ENCODE measurements at regions not wholly inside any gene's neighbourhood (a gene's known extent, or its start where the extent isn't known, plus 50 kb on each side); places are given as distances from the start of the nearest gene placed in this dataset.

- Histone ChIP-seq H3K27me3 (no peaks in the 10 kb centered on the region), H3K27ac (no peak overlapping the region), H3K36me3 (no peaks in the 10 kb centered on the region), H3K4me1 (ENCODE audit: low read depth) (no peaks in the 10 kb centered on the region), H3K9me3 (ENCODE audit: low read depth) (no peaks in the 10 kb centered on the region), H3K4me3 (no peak overlapping the region)
- TF ChIP-seq, protein P1, sequence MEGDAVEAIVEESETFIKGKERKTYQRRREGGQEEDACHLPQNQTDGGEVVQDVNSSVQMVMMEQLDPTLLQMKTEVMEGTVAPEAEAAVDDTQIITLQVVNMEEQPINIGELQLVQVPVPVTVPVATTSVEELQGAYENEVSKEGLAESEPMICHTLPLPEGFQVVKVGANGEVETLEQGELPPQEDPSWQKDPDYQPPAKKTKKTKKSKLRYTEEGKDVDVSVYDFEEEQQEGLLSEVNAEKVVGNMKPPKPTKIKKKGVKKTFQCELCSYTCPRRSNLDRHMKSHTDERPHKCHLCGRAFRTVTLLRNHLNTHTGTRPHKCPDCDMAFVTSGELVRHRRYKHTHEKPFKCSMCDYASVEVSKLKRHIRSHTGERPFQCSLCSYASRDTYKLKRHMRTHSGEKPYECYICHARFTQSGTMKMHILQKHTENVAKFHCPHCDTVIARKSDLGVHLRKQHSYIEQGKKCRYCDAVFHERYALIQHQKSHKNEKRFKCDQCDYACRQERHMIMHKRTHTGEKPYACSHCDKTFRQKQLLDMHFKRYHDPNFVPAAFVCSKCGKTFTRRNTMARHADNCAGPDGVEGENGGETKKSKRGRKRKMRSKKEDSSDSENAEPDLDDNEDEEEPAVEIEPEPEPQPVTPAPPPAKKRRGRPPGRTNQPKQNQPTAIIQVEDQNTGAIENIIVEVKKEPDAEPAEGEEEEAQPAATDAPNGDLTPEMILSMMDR (IDR thresholded peaks at IDR 0.05; ENCODE audit: low read depth, low read length) = no peak
- DNase-seq (ENCODE audit: low read depth in 1 of 2, low spot score in 1 of 2) = no peak
Observed at GRCh38 chr22:48682504-48682903, 1145.2 kb downstream of the BRD1 start.

DNA sequence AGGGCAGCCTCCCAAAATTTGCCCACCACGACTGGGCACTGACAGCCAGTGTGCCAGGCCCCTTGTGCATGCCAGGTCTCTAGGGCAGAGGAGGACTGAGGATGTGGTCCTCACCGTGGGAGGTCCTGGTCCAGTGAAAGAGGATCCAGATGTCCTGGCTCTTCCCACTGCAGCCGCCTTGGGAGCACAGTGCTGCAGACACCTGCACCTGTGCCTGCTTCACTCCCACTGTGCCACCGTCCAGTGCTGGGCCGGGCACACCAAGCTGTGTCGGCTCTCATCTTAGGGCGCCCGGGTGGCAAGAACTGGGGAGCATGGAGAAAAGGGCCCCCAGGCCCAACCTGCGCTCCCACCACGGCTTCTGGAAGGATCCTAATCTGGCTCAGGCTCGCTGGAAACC, 1147.1 kb downstream of the BRD1 start:
- Histone ChIP-seq H3K36me3 (no peaks in the 10 kb centered on the region), H3K27me3 (no peaks in the 10 kb centered on the region), H3K4me1 (ENCODE audit: low read depth) (no peaks in the 10 kb centered on the region), H3K27ac (no peak overlapping the region), H3K4me3 (no peak overlapping the region), H3K9me3 (ENCODE audit: low read depth) (no peaks in the 10 kb centered on the region)
- DNase-seq (ENCODE audit: low read depth in 1 of 2, low spot score in 1 of 2) = no peak
- TF ChIP-seq, protein P1 (IDR thresholded peaks at IDR 0.05; ENCODE audit: low read depth, low read length) = no peak

DNA sequence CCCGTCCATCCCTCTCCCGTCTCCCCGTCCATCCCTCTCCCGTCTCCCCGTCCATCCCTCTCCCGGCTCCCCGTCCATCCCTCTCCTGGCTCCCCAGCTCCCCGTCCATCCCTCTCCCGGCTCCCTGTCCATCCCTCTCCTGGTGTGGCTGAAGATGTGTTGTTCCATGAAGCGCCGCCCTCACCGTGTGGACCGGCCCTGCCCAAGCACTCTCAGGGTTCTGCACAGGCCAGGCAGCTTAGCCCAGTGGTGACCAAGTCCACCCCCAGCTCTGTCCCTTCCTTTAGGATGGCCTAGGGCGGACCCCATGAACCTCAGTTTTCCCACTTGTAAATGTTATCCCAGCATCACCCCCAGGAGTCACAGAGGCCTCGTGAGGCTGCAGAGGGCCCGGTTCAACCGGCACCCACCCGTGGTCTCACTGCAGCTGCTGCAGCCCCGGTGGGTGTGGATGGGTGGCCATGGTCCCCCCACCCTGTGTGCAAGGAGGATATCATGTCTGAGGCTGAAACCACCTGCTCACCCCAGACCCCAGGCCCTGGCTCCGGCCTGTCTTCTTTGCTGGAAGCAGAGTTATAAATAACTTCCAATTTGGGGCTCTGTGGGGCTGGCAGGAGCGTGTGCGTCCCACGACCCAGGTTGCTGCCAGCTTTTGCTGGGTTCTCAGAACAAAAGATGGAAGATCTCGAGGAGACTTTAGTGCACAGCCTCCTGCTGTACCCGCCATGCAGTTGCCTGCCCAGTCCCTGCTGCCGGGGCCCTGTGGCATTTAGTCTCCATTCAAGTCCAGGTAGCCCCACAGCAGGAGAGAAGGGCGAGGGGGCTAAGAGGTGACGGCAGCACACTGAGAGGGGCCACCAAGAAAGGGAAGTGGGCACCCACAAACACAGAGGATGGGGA, 1147.8 kb downstream of the BRD1 start:
- no peaks in the 10 kb centered on the region for H3K4me1 ChIP-seq (ENCODE audit: low read depth)
- no peaks in the 10 kb centered on the region for H3K36me3 ChIP-seq
- DNase-seq (ENCODE audit: low read depth in 1 of 2, low spot score in 1 of 2) = no peak
- no peaks in the 10 kb centered on the region for H3K9me3 ChIP-seq (ENCODE audit: low read depth)
- H3K27me3 ChIP-seq = no peaks in the 10 kb centered on the region
- H3K27ac ChIP-seq = no peak overlapping the region
- TF ChIP-seq, protein P1 (IDR thresholded peaks at IDR 0.05; ENCODE audit: low read depth, low read length) = no peak
- no peak overlapping the region for H3K4me3 ChIP-seq

DNA sequence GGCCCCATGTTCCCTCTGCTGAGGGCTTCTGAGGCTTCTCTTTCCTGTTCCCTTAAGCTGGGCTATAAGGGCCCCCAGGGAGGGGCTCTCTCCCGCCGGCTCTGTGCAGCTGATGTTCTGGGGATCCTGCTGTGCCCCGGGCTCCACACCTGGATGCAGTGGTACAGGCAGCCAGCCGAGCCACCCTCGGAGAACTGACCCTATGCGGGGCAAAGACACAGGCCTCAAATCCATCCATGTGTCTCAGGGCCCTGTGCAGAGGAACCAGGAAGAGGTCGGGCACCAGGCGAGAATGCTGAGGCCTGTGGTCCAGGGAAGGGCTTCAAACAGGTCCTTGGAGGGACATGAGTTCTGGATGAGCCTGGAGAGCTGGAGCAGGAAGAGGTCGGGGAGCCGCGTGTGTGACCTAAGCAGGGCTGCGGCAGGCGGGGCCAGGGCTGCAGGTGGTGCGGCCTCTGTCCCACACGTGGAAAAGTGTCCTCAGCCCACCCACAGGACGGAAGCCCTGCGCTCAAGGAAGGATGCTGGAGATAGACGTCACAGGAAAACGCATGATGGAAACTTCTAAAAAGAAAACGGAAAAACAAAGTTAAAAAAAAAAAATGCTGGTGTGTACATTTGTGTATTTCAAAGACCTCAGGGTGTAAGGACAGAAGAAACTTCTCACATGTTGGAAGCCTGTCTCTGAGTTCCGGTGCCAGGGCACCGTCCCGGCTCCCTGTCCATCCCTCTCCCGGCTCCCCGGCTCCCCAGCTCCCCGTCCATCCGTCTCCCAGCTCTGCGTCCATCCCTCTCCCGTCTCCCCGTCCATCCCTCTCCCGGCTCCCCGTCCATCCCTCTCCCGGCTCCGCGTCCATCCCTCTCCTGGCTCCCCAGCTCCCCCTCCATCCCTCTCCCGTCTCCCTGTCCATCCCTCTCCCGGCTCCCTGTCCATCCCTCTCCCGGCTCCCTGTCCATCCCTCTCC, 1149.2 kb downstream of the BRD1 start:
- no peak overlapping the region for H3K4me3 ChIP-seq
- H3K27ac ChIP-seq = no peak overlapping the region
- DNase-seq (ENCODE audit: low read depth in 1 of 2, low spot score in 1 of 2) = no peak
- no peaks in the 10 kb centered on the region for H3K27me3 ChIP-seq
- no peaks in the 10 kb centered on the region for H3K36me3 ChIP-seq
- TF ChIP-seq, protein P1 (IDR thresholded peaks at IDR 0.05; ENCODE audit: low read depth, low read length) = no peak
- no peaks in the 10 kb centered on the region for H3K9me3 ChIP-seq (ENCODE audit: low read depth)
- H3K4me1 ChIP-seq (ENCODE audit: low read depth) = no peaks in the 10 kb centered on the region

- Histone ChIP-seq H3K36me3 (no peaks in the 10 kb centered on the region), H3K27ac (no peak overlapping the region), H3K4me1 (ENCODE audit: low read depth) (no peaks in the 10 kb centered on the region), H3K9me3 (ENCODE audit: low read depth) (no peaks in the 10 kb centered on the region), H3K4me3 (no peak overlapping the region), H3K27me3 (no peaks in the 10 kb centered on the region)
- no peak for DNase-seq (ENCODE audit: low read depth in 1 of 2, low spot score in 1 of 2)
- TF ChIP-seq, protein P1 (IDR thresholded peaks at IDR 0.05; ENCODE audit: low read depth, low read length) = no peak
Observed at GRCh38 chr22:48677621-48678020, 1150.1 kb downstream of the BRD1 start.
